Activated CD8-positive, alpha-beta memory T cell treated with anti-CD3 and anti-CD28 coated beads for 36 hours (primary cell): ENCODE measurements at regions not wholly inside any gene's neighbourhood (a gene's known extent, or its start where the extent isn't known, plus 50 kb on each side); places are given as distances from the start of the nearest gene placed in this dataset.

Experiments
- CTCF ChIA-PET: fragments of 350-600 bp; sonication (Branson Sonifier 250); formaldehyde crosslinking; loops from one replicate; lab custom pipeline; 2021; ENCODE audit warnings: antibody characterized with exemption; lab: Charles Lee
- POLR2A ChIA-PET: fragments of 350-600 bp; sonication (Branson Sonifier 250); formaldehyde crosslinking; loops from one replicate; lab custom pipeline; 2021; ENCODE audit warnings: antibody characterized with exemption; lab: Charles Lee

DNA sequence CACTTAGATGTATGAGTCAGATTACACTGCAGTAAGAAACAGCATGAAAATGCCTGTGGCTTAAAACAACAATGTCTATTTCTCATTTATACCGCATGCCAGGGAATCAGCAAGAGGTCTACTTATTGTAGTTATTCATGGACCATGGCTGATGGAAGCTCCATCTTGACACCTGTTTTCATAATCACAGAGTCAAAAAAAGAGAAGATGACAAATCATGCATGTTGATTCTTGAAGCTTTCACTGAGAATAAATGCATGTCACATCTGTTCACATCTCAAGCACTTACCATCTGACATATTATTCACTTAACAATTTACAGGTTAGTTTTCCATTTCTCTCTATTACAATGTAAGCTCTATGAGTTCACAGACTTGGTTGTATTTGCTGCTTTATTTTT, 194.2 kb upstream of the SLITRK2 start:
- POLR2A ChIA-PET: no interaction called here
- CTCF ChIA-PET: no interaction called here

DNA sequence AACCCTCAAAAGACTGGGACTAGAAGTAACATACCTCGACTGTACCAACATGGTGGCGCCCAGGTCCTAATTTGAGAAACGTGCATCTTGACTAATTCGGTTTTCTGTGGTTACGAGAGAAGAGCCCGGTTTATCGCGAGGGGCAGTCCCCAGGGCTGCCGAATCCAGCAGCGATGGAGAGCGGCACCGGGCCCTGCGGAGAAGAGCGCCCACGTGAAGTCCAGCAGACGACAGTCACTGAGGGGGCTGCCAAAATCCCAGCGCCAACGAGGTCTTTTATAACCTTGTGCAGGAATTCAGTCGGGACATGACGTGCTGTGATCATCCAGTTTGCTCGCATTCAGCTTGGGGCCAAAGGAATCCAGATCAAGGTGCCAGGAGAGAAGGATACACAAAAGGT, 187.5 kb upstream of the SLITRK2 start:
- CTCF ChIA-PET: no interaction called here

DNA sequence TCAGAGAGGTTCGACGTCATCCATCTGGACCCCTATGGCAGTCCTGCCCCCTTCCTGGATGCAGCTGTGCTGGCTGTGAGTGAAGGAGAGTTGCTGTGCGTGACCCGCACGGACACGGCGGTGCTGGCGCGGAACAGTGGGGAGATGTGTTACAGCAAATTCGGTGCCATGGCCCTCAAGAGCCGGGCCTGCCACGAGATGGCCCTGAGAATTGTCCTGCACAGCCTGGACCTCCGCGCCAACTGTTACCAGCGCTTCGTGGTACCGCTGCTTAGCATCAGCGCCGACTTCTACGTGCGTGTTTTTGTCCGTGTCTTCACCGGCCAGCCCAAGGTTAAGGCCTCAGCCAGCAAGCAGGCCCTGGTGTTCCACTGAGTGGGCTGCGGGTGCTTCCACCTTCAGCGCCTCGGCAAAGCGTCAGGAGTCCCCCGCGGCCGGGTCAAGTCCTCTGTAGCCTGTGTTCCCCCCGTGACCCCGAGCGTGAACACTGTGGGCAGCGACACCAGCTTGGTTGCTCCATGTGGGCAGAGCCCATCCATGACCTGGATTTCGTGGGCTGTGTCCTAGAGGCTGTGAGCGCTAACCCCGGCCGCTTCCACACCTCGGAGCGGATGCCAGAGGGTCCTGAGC, 186.7 kb upstream of the SLITRK2 start:
- ChIA-PET POLR2A (no interaction called here), CTCF (no interaction called here)

More for the DNA sequence above, 187.5 kb upstream of the SLITRK2 start:
- POLR2A ChIA-PET: no interaction called here

DNA sequence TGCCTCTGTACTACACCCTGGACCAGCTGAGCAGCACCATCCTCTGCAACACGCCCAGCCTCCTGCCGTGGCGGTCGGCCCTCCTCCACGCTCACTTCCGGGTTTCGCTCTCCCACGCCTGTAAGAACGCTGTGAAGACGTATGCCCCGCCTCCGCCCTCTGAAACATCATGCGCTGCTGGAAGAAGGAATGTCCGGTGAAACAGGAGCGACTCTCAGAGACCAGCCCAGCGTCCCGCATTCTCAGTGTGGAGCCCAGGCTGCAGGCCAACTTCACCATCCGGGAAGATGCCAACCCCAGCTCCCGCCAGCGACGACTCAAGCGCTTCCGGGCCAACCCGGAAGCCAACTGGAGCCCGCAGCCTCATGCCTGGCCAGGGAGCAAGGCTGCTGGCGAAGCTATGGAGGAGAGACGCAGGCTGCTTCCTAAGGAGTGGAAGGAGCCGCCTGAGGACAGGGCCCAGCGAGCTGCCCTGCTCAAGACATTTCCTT, 186.1 kb upstream of the SLITRK2 start:
- POLR2A ChIA-PET: no interaction called here
- CTCF ChIA-PET: no interaction called here

DNA sequence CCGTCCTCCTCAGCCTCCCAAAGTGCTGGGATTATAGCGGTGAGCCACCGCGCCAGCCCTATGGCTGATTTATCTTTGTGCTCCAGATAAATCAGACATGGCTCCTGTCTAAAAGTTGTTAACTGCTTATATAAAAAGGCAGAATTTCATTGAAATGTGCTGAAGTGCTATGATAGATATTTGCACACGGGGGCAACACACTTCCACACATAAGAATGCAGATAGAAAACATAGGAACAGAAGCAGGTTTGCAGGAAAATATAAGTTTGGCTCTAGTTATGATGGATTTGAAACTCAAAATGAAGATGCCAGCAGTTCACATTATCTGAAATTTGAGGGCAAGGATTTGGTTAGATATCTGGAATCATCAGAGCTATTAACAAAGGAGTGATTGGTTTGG, 163.1 kb upstream of the SLITRK2 start:
- ChIA-PET CTCF (no interaction called here), POLR2A (no interaction called here)

DNA sequence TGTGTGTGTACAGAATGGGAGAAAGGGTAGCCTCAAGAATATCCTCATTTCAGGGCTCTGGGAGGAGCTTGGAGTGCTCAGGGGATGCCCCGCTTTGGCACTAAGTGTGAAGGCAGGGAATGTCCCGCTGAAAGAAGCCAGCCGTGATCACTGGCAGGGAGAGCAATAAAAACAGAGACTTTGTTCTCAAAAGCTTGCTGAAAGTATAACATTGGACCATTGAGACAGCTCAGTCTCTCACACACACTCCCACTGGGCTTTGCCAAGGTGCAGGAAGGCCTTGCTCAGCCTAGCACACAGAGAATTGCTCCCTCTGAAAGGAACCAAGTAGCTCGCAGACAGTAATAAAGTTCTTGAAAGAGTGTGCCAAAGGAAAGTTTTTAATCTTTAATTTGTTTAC, 143.8 kb upstream of the SLITRK2 start:
- ChIA-PET POLR2A (no interaction called here), CTCF (no interaction called here)

DNA sequence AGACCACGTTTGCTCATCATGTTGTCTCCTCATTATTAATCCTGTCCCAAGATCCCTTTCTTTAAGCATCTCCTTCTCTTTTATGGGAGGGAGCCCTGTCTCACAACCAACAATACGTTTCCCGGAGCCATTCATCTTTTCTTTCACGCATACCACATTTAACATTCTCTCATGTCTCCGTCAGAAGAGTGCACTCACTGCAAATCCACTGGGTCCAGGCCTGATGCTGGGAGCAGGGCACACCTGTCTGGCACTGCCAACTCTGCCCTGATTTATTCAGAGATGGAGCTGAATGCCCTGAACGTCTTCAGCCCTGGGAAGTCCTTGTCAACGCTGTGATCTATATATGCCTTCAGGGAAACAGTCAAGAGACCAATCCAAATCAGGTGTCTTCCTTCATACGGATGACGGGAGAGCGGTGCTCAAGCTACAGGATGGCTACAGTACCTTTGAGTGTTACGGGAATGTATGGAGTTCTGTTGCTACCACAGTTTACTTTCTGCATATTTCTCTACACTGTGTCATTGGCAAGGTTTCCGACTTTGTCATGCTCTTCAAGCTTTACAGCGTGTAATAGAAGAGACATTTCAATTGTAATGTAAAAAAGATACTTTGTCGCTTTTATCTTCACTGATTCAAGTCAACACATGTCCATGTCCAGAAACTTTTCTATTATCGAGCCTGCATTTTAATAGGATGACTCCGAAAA, 140.4 kb upstream of the SLITRK2 start:
- ChIA-PET POLR2A (no interaction called here), CTCF (no interaction called here)

DNA sequence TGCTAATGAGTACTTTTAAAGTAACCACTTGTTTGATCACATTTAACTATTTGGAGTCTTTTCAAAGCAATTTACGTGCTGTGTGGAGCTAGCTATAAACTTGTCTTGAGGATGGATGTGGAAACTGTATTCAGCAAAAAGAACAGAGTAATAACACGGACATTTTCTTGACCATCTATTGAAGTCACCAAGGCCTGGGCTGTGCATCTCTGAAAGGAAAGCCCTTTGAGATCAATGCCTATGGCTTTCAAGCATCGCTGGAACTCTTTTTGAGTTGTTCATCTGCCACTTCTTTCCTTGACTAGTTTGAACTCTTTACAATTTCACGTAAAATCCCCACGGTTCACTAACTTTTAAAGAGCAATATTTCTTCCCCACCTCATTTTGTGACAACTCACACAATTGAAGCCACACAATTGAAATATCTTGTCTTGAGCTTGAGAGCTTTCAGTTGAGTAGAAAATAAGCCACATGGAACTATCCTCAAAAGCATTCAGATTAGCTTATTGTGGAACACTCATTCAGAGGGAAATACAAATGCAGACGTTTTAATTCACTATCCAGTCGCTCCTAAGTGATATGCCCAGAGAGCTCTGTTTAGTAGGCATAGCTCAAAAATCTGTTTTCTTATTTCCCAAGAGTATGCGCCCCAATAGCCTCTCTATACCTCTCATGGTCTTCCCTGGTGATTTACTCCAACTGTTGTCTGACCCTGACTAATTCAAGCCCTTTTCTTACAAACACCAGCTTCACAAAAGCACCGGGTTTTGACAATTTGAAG, 134.9 kb upstream of the SLITRK2 start:
- ChIA-PET POLR2A (no interaction called here), CTCF (no interaction called here)

DNA sequence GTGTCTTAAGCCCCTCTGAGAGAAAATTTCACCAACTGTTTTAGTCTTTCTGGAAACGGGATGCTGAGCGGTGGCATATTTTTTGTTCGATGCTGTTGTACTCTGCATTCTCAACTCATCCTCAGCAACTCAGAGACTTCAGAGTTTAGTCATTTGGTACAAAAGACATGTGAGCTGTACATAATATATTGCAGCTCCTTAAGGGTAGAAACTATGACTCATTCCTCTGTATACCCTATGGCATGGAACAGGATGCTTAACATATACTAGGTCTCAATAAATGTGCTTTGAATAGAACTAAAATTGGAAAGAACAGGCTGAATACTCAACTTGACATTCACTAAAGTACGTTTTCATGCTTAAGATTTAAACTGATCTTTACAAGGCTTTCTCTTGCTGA, 130.5 kb upstream of the SLITRK2 start:
- ChIA-PET POLR2A (no interaction called here), CTCF (no interaction called here)

DNA sequence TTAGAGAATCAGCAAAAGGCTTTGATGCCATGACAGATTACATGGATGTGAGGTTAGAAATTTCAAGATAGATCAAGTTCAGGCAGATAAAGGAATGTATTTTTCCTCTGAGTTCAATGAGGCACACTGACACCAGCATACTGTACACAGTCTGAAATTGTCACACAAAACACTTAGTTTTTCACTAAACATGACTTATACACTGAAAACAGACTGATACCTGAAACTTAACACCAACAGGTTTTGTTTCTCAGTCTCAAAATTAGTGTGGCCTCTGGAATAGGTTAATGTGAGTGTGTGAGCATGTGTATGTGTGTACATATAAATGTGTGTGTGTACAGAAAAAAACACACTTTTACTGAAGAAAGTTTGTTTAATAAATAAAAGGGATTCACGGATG, 129.9 kb upstream of the SLITRK2 start:
- ChIA-PET POLR2A (no interaction called here), CTCF (no interaction called here)

DNA sequence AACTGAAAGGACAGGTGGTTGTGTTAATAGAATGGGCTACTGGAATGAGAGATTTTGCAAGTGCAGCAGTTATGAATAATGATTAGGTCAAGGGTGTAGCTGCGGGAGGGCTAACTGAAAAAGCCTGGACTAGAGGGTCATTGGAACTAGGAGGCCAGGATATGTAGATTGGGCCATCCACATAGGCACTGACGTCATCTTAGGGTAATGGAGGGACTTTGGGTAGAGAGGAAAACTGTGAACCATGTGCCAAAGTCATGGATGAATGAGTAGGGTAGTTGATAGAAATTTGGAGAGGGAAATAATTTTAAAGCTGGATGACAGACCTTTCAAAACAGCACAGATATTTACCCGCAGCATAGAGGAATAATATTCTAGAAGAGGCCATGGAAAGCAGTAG, 123.6 kb upstream of the SLITRK2 start:
- CTCF ChIA-PET: no interaction called here
- POLR2A ChIA-PET: no interaction called here

DNA sequence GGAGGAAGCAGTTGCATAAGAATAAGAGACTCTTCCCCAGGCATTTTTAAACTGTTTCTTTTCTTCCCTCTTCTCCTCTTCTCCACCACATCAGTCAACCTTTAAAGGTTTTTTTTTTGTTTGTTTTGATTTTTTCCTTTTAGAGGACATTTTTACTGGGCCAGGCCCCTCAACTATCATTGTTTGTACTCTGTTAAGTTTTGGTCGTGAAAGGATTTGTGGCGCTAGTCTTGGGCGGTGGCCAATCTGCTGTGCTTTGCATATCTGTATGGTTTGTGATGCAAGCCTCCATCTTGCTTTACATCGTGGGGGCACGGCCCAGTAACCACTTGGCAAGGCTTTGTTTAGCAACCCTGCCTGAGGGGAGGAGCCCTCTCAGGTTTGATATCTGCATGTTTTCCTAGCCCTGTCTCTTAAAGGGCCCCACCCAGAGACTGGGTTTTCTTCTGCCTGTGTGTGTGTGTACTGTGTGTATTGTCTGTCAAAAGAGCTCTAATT, 101.9 kb upstream of the SLITRK2 start:
- POLR2A ChIA-PET: no interaction called here
- CTCF ChIA-PET: no interaction called here

DNA sequence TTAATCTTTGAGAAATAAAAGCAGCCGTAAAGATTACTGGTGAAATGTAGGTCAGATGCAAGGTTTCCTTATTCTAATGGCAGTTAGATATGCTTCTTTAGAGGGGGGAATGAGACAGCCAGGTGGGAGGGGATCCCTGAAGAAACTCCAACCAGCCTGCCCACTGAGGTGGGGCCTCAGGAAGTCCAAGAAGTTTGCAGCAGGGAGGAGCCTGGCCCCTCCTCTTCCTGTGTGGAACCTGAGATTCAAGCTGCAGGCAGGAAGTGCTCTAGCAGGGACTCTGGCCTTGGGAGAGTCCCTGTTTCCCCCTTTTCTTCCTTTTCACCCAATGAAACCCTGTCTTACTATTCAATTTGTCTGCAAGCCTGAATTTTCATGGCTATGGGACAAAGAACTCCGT, 101.4 kb upstream of the SLITRK2 start:
- POLR2A ChIA-PET: no interaction called here
- CTCF ChIA-PET: no interaction called here

DNA sequence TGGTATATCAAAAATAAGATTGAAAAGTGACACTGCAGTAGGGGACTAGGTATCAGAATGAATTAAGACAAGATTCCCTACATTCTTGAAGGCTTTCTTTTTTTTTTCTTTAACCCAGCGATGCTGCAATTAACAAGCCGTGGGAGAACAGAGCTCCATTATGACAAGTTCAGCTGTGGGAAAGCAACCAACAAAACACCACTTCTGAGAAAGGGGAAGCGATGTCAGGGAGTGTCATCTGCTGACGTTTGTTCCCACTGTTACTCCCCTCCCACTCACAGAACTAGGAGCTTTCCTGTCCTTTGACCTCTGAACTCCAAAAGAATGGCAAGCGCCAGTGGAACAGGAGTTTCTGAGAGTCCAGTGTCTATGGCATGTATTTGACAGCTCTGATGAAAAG, 90.2 kb upstream of the SLITRK2 start:
- ChIA-PET POLR2A (no interaction called here), CTCF (no interaction called here)

DNA sequence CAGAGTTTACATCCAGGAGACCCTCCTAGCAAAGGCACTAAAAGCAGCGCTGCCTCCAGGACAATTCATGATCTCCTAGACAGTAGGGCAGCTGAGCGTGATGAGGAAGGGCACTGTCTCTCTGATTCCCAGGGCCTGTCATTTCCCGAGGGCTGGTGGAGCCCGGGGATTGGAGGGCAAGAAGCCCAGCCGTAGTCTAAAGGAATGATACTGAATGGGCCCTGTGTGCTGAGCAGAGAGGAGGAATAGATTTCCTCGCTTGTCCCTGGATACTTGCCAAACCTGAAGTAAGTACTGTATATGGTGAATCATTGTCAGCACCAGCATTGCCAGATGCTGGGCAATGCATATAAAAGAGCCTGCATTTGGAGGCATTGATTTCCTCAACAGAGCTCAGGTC, 88.0 kb upstream of the SLITRK2 start:
- ChIA-PET POLR2A (no interaction called here), CTCF (no interaction called here)

DNA sequence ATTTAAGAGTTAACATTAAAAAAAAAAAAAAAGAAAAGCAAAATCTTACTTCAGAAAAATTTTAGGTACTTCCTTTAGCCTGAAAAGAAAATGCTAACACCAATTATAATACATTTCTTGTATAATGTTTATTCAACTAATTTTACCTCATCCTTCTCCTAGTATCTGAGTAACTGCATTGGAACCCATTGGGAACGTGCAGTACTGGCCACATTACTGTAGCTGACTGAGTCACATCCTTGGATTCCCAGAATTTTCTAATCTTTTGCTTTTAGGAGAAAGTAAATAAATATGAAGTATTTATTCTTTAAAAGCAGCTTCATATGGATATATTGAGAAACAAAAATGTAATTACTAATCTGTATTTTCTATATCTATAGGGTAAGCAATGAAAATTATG, 82.6 kb upstream of the SLITRK2 start:
- ChIA-PET CTCF (no interaction called here), POLR2A (interaction anchor here (0.6 kb wide), 1 partner anchor 477 kb away, joined by 3 read pairs; no protein-coding TSS in a partner anchor)

DNA sequence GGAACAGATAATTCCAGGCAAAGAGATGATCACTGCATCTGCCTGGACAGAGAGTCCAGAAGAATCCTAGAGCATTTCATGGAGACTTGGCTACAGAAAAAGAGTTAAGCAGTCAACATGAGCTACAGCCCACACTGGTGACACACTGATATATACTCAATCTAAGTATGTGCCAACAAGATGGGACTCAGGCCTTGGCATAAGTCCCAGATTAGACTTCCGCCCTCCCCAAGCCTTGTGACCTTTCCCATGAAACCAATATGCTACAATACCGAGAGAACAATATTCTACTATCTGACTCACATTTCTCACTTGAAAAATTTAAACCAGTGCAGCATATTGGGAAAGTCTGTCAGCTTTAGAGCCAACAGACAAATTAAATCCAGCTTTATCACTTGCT, 65.7 kb upstream of the SLITRK2 start:
- POLR2A ChIA-PET: no interaction called here
- CTCF ChIA-PET: no interaction called here
